Chondrocyte (in vitro differentiated cells): ENCODE measurements at regions not wholly inside any gene's neighbourhood (a gene's known extent, or its start where the extent isn't known, plus 50 kb on each side); places are given as distances from the start of the nearest gene placed in this dataset.

Source experiments
- DNase-seq: peaks from one replicate; pipeline ENCODE4 v3.0.0; 2021; ENCODE audit warnings: mixed read lengths, low spot score
- H3K27ac Mint-ChIP-seq: one replicate; pipeline ENCODE4 v1.8.0; 2021; ENCODE audit warnings: mild to moderate bottlenecking, moderate library complexity, mixed read lengths; ENCODE audit not compliant: unreplicated experiment
- H3K27me3 Mint-ChIP-seq: 2 replicates; pipeline ENCODE4 v1.8.0; 2021; ENCODE audit warnings: low read depth, mixed read lengths
- H3K36me3 Mint-ChIP-seq: 2 replicates; pipeline ENCODE4 v1.8.0; 2021; ENCODE audit warnings: low read depth, mixed read lengths
- H3K4me1 Mint-ChIP-seq: 2 replicates; pipeline ENCODE4 v1.8.0; 2021; ENCODE audit warnings: low read depth, mild to moderate bottlenecking, mixed read lengths
- H3K4me3 Mint-ChIP-seq: one replicate; pipeline ENCODE4 v1.8.0; 2021; ENCODE audit warnings: mild to moderate bottlenecking, moderate library complexity, mixed read lengths; ENCODE audit not compliant: unreplicated experiment
- H3K9me3 Mint-ChIP-seq: 2 replicates; pipeline ENCODE4 v1.8.0; 2021; ENCODE audit warnings: low read depth, mixed read lengths
- CTCF ChIP-seq: fragments of 200-600 bp; sonication (generic); IDR thresholded peaks from 2 replicates; pipeline ENCODE4 v1.5.0; 2021; ENCODE audit warnings: antibody characterized with exemption, mild to moderate bottlenecking, moderate library complexity

- Mint-ChIP-seq H3K36me3 (peaks cover 4% of the 10 kb centered on the region), H3K9me3 (peaks cover 13% of the 10 kb centered on the region), H3K4me1 (peaks cover 12% of the 10 kb centered on the region), H3K27me3 (no peaks in the 10 kb centered on the region), H3K4me3 (no peak overlapping the region), H3K27ac (no peak overlapping the region)
- TF ChIP-seq CTCF, result no peak
- DNase-seq, result no peak
Observed at GRCh38 chr6:140581601-140582000, 1207.2 kb upstream of the CITED2 start.

GRCh38 chr6:140579918-140580317 lies 1205.5 kb upstream of the CITED2 start:
- no peaks in the 10 kb centered on the region for H3K27me3 Mint-ChIP-seq
- peaks cover 14% of the 10 kb centered on the region for H3K4me1 Mint-ChIP-seq
- H3K4me3 Mint-ChIP-seq, result no peak overlapping the region
- peaks cover 3% of the 10 kb centered on the region for H3K36me3 Mint-ChIP-seq
- no peak overlapping the region for H3K27ac Mint-ChIP-seq
- peaks cover 14% of the 10 kb centered on the region for H3K9me3 Mint-ChIP-seq
- no peak for DNase-seq
- TF ChIP-seq CTCF, result no peak

GRCh38 chr6:140576004-140576555 lies 1201.6 kb upstream of the CITED2 start:
- TF ChIP-seq CTCF, result no peak
- H3K4me1 Mint-ChIP-seq, result peaks cover 30% of the 10 kb centered on the region
- DNase-seq, result no peak
- H3K36me3 Mint-ChIP-seq, result no peaks in the 10 kb centered on the region
- H3K27ac Mint-ChIP-seq, result no peak overlapping the region
- H3K9me3 Mint-ChIP-seq, result peaks cover 11% of the 10 kb centered on the region
- H3K27me3 Mint-ChIP-seq, result no peaks in the 10 kb centered on the region
- H3K4me3 Mint-ChIP-seq, result no peak overlapping the region

- Mint-ChIP-seq H3K27me3 (no peaks in the 10 kb centered on the region), H3K27ac (peak overlapping the region; percentile 94), H3K36me3 (no peaks in the 10 kb centered on the region), H3K4me3 (no peak overlapping the region), H3K9me3 (peaks cover 8% of the 10 kb centered on the region), H3K4me1 (peaks cover 33% of the 10 kb centered on the region)
- TF ChIP-seq CTCF, result no peak
- DNase-seq, result no peak
Observed at GRCh38 chr6:140572867-140573266, 1198.4 kb upstream of the CITED2 start.

GRCh38 chr6:140572129-140572528 lies 1197.7 kb upstream of the CITED2 start:
- H3K9me3 Mint-ChIP-seq, result peaks cover 5% of the 10 kb centered on the region
- no peak for TF ChIP-seq CTCF
- DNase-seq, result no peak
- H3K27ac Mint-ChIP-seq, result peak overlapping the region; percentile 94
- peaks cover 39% of the 10 kb centered on the region for H3K4me1 Mint-ChIP-seq
- H3K27me3 Mint-ChIP-seq, result no peaks in the 10 kb centered on the region
- H3K36me3 Mint-ChIP-seq, result no peaks in the 10 kb centered on the region
- H3K4me3 Mint-ChIP-seq, result no peak overlapping the region
